ENCODE measurements at regions not wholly inside any gene's neighbourhood (a gene's known extent, or its start where the extent isn't known, plus 50 kb on each side); places are given as distances from the start of the nearest gene placed in this dataset.

GRCh38 chr4:14193601-14194000 is 566.1 kb upstream of the BOD1L1 start:
- no peak for TF ChIP-seq CTCF (IDR thresholded peaks at IDR 0.05)
- no peak for DNase-seq (ENCODE audit: low spot score)
- no peak for ATAC-seq (ENCODE audit: low FRiP score)

- DNase-seq (ENCODE audit: low spot score) (no peak), ATAC-seq (ENCODE audit: low FRiP score) (no peak)
- TF ChIP-seq CTCF (IDR thresholded peaks at IDR 0.05), result no peak
Measured at GRCh38 chr4:14196131-14196530, 568.6 kb upstream of the BOD1L1 start.

- TF ChIP-seq CTCF (IDR thresholded peaks at IDR 0.05), result no peak
- no peak for DNase-seq (ENCODE audit: low spot score)
- ATAC-seq (ENCODE audit: low FRiP score), result no peak
Measured at GRCh38 chr4:14215116-14215770, 587.7 kb upstream of the BOD1L1 start.

GRCh38 chr4:14217401-14217800 is 589.9 kb upstream of the BOD1L1 start:
- no peak for DNase-seq (ENCODE audit: low spot score)
- TF ChIP-seq CTCF (IDR thresholded peaks at IDR 0.05), result no peak

GRCh38 chr4:14218641-14219040 is 591.1 kb upstream of the BOD1L1 start:
- DNase-seq (ENCODE audit: low spot score) (no peak), ATAC-seq (ENCODE audit: low FRiP score) (no peak)
- no peak for TF ChIP-seq CTCF (IDR thresholded peaks at IDR 0.05)

More at GRCh38 chr4:14217401-14217800, 589.9 kb upstream of the BOD1L1 start:
- no peak for ATAC-seq (ENCODE audit: low FRiP score)

GRCh38 chr4:14221176-14221575 is 593.7 kb upstream of the BOD1L1 start:
- no peak for DNase-seq (ENCODE audit: low spot score)
- no peak for TF ChIP-seq CTCF (IDR thresholded peaks at IDR 0.05)
- no peak for ATAC-seq (ENCODE audit: low FRiP score)

GRCh38 chr4:14222377-14223029 is 595.0 kb upstream of the BOD1L1 start:
- no peak for TF ChIP-seq CTCF (IDR thresholded peaks at IDR 0.05)
- no peak for DNase-seq (ENCODE audit: low spot score)
- ATAC-seq (ENCODE audit: low FRiP score), result no peak
